GM21529 (cell line): ENCODE measurements at regions not wholly inside any gene's neighbourhood (a gene's known extent, or its start where the extent isn't known, plus 50 kb on each side); places are given as distances from the start of the nearest gene placed in this dataset.

ENCODE experiments used
- ATAC-seq: cut with Tn5 transposase; IDR thresholded peaks from one replicate; pipeline ENCODE4 v1.9.1; 2021; ENCODE audit not compliant: unreplicated experiment

DNA sequence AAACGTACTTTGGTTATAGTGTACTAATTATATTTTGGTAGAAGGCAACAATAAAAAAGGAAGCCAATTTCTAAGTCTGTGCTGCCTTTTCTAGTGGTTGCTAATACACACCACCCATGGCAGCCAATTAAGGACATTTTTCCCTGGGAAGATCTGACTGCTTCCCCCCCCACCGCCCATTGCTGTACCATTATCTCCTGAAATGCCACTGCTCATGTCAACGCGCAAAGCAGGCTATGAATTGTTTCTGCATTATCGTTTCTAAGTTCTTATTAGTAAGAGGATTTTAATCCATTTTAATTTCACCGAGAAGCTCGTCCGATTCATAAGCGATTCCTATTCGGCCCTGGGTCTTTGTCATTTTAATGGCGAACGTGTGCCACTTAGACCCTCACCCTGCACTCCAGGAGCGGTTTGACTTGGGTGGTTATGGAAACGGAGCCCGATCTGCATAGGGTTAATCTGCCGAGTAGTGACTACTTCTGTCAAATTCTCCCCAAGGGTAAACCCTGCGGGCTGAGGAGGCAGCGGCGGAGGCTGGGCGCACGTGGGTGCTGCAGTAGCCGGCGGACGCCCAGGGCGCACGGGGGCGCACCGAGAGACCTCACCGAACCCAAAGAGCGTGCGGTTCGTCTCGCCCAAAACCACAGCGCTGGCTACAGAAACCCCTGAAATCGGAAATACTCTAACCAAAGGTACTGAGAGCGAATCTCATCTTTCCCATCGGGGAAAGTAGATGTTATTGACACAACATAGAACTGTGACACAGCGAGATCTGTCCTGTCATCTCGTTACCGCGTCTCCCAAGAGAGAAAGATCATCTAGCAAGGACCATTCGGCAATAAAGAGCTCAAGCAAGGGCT lies 55.8 kb upstream of the SHC3 start:
- peak; percentile 96 for ATAC-seq

DNA sequence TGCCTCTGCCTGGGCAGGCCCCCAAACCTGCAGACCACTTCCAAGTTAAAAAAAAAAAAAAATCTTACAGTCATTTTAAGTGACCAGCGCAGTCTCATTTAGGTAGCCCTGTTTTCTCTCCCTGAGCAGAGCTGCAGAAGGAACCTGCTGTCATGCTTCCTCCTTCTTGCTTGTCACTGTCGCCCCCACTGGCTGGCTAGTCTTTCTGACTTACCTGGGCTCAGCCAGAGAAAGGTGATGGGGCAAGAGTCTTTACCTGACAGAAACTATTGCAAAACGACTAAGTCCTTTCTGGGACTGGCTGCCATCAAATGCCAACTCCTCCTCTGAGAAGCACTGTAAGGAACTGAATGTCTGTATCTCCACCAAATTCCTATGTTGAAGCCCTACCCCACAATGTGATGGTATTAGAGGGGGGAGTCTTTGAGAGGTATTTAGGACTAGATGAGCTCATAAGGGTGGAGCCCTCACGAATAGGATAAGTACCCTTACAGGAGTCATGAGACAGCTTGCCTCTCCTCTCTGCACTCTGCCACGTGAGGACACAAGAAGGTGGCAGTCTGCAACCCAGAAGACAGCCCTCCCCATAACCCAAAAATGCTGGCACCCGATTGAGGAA lies 58.4 kb upstream of the SHC3 start:
- ATAC-seq = no peak

DNA sequence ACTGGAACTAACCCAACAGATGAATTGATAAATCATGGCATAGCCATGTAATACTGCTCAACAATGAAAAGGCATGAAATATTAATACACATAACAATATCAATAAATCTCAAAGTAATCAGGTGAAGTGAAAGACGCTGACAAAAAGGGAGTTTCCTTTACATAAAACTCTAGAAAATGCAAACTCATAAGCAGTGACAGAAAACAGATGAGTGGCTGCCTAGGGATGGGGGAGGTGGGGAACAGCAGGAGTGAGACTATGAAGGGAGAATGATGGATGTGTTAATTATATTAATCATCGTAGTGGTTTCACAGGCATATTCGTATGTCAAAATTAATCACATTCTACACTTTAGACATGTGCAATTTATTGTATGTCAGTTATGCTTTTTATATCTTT lies 59.8 kb upstream of the SHC3 start:
- ATAC-seq = no peak

DNA sequence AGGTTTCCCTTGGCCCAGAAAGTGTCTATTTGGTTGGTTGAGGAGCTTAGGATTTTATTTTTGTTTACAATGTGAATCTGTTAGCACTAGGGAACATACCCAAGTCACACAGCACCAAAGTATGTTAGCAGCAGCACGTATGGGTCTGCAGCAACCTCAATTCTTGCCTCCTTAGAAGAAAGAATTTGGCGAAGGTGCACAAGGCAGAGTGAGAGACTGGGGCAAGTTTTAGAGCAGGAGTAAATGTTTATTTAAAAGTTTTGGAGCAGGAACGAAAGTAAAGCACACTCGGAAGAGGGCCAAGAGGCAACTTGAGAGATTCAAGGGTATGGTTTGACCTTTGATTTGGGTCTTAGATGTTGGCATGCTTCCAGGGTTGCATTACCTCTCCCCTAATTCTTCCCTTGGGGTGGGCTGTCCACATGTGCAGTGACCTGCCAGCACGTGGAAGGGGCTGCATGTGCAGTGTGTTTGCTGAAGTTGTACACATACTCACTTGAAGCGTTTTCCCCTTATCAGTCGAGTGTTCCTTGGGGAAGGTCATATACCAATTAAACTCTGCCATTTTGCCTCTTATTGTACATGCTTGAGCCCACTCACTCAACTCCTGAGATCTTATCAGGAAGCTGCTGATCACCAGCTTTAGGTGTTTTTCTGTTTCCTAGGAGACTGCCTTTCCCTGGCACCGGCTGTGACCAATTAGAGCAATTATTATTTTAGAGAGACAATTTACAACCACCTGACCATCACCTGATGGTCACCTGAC lies 64.9 kb upstream of the SHC3 start:
- no peak for ATAC-seq

DNA sequence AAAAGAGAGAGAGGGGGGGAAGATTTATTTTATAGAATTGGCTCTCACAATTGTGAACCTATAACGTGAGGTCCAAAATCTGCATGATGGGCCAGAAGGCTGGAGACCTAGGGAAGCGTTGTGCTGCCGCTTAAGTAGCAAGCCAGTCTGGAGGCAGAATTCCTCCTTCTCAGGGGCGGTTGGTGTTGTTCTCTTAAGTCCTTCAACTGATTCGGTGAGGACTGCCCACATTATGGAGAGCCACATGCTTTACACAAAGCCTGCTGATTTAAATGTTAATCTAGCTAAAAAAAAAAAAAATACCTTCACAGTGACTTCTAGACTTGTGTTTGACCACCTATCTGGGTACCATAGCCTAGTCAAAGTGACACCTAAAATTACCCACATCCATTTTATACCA lies 64.2 kb upstream of the CKS2 start:
- ATAC-seq = no peak

DNA sequence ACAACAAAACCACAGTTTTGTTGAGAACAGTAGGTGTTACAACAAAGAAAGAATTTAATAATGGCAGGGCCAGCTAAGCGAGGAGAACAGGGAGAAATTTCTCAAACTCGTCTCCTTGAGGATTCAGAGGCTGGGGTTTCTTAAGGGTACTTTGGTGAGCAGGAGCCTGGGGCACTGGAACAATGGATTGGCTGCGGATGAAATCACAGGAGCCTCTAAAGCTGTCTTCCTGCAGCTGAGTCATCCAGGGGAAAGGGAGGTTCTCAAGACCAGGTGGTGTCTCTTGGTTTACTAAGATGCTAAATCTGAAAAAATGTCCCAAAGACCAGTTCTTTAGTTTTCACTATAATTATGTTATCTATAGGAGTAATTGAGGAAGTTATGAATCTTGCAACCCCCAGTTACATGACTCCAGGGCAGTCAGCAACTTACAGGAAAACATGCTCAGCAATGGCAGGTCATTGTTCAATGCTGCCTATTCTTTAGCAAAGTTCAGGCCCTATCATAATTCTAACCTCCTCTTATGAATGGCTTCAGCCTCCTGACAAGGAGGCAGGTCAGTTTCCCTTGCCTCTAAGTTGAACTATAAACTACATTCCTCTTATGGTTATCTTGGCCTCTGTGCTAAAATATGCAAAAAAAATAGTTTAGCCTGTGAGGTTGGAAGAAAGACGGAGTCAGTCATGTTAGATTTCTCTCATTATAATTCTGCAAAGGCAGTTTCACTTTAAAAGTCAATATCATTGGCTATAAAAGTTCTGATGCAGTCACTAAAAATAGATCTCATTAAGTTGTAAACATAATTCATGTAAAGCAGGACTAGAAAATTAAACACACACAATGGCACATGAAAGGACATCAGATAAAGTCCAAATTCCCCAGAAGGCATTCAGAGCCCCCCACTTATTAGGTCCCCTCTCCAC lies 63.3 kb upstream of the CKS2 start:
- no peak for ATAC-seq

DNA sequence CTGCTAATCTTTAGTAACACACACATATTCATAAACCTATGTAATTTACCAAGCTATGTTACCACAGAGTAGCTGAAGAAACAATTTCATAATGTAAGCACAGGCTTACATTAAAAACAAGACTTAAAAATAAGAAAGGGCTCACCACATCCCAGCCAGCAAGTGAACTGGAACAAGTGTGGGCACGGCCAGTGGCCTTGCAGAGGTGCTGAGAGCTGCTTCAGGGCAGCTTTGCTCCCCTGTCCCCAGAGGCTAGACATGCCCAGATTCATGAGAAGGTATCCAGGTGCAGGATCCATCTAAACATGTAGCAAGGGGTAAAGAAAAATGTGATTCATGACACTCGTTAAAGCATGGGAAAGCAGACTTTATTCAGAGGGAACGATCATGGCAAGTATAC lies 62.0 kb upstream of the CKS2 start:
- ATAC-seq = no peak

DNA sequence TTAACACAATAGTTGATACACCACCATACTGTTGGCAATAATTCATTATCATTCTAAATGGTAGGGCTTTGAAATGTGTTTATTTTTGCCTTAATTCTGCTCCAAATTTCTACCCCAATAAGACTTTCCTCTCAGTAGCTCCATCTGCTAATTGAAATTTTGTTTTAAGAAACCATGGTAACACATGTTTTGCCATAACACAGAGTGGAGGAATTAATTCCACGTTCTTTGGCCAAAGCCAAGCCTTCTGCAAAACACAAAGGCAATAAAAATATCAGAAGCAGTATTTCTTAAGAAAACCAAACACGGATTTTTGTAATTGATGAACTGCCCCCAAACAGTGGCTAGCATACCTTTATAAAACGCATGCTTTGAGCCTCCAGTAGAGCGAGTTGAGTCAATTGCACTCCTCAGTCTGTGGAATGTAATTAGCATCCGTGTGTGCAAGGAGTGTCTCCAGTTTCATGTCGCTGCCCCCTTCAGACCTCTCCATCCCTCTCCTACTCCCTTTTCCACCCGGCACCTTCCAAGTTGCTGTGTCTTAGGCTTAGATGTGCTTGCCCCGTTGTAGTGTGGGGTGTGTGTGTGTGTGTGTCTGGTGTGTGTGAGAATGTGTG lies 58.2 kb upstream of the CKS2 start:
- no peak for ATAC-seq

DNA sequence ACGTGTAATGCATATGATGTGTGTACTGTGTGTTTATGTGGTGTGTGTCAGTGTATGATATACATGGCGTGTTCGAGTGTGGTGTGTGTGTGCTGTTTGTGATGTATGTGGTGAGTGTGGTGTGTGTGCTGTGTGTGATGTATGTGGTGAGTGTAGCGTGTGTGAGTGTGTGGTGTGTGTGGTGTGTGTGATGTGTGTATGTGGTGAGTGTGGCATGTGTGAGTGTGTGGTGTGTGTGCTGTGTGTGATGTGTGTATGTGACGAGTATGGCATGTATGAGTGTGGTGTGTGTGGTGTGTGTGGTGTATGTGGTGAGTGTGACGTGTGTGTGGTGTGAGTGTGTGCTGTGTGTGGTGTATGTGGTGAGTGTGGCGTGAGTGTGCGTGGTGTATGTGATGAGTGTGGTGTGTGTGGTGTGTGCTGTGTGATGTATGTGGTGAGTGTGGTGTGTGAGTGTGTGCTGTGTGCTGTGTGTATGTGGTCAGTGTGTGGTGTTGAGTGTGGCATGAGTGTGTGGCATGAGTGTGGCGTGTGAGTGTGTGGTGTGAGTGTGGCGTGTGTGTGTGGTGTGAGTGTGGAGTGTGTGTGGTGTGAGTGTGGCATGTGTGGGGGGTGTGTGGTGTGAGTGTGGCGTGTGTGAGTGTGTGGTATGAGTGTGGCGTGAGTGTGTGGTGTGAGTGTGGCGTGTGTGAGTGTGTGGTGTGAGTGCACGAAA lies 56.8 kb upstream of the CKS2 start:
- ATAC-seq = no peak

DNA sequence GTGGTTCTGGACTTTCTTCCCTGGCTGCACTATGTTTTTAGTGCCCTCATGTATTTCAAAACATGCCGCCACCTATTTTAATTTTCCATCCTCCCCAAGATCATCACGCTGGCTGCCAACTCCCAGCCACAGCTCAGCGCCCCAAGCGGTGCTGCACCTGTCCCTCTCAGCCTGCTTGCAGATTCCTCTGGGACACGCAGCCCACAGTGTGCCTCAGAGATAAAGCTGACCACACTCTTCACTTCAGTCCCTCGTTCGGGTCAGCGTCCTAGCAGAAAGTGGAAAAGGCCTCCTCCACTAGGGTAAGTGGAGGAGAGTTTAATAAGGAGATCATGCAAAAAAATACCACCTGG lies 56.2 kb upstream of the CKS2 start:
- no peak for ATAC-seq

DNA sequence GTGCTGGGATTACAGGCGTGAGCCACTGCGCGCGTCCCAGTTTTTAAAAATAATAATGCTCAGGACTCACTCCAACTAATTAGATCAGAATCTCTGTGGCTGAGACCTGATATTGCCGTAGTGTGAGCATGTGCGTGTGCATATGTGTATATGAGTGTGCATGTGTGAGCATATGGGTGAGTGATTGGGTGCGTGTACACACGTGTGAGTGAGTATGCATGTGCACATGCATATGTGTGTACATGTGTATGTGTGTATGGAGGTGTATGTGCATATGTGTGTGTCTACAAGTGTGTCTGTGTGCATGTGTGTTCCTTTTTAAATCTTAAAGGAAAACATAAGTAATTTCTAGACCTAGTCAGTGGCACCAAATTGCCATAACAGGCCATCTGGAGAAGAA lies 54.8 kb upstream of the CKS2 start:
- ATAC-seq = no peak

DNA sequence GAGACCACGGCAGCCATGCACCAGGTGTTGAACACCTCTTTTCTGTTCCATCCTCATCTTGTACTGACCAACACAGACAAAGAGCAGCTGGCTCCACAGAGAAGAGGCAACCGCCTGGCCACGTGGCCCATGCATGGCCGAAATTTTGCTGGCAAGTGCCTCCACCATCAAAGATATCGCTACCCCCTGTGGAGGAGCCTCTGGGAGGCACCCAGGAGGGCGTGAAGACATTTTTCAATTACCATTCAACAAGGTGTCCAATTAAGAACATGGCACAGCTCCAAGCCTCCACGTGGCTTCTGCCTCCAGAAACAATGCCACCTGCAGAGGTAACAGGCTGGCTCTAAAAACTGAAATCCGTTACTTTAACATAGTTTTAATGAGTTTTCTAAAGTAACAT lies 54.4 kb upstream of the CKS2 start:
- ATAC-seq = no peak

DNA sequence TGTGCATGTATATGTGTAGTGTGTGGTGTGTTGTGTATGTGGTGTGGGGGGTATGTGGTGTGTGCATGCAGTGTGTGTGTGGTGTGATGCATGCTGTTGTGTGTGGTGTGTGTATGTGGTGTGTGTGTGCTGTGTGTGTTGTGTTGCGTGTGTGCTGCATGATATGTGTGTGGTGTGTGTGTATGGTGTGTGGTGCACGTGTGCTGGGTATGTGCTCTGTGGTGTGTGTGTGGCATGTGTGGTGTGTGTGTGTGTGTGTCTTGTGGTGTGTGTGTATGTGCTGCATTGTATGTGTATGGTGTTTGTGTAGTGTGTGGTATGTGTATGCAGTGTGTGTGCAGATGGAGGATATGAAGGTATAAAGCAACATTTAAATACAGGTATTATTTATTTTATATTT lies 50.5 kb upstream of the CKS2 start:
- no peak for ATAC-seq
